ENCODE measurements at regions not wholly inside any gene's neighbourhood (a gene's known extent, or its start where the extent isn't known, plus 50 kb on each side); places are given as distances from the start of the nearest gene placed in this dataset.
A peak's percentile ranks its signal among the peaks of the same experiment; 100 is the strongest.

DNA sequence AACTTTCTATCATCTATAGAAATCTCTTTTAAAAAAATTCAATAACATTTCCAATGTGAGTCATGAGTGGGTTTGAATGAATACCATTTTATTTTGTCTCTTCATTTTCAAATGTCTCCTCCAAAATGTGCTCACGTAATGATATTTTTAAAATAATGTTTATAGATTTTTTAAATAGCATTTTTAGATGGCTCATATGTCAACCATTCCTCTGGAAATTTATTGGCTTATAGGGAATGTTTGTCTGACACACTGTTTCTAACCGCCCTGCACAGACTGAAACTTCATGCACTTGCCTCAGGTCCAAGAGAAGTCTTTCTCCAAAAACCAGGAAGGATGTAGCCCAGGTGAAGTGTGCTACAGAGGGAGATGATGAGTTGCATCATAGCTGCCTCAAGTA lies 88.8 kb upstream of the PLEKHG7 start:
- DNase-seq = no peak

- DNase-seq = no peak
Observed at GRCh38 chr12:92612611-92613010, 90.2 kb upstream of the PLEKHG7 start.

GRCh38 chr12:92608151-92609091 lies 94.4 kb upstream of the PLEKHG7 start:
- peak in 1 of 2 donors; percentile 48 for DNase-seq

- no peak for DNase-seq
Observed at GRCh38 chr12:92606956-92607355, 95.8 kb upstream of the PLEKHG7 start.

DNA sequence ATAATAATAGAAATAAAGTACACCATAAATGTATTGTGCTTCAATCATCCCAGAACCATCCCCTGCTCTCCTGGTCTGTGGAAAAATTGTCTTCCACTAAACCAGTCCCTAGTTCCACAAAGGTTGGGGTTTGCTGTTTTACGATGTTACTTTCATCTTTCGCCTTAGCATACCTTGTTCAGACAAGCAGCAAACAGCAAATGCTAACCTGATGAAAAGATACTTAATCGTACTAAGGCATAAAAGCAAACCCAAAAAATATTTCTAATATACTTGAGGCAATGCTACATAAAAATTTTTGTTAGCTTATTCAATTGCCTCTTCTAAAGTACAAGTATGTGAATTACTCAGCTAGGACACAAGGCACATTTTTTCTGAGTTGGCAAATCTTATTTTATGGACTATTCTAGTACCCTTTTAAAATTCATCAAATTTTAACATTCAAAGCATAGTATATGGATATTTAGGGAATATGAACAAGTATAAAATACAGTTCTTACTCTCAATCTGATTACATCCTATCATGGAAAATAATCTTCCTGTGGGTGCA lies 97.1 kb upstream of the PLEKHG7 start:
- DNase-seq = no peak

DNA sequence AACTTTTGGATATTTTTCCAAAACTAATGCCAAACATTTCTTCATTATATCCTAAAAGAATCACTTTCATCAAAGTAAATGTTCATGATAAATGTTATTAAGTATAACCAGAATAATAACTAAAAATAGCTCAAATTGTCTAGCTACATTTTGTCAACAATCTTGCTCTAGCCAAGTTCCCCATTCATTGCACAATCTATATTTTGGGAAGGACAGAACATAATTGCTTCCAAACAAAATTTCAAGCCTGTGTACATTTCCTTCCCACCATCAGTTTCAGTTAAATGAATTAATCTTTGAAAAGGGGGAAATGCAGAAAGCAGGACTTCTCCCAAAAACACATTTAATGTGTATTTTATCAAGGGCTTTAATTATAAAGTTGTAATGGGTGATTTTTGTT lies 98.0 kb upstream of the PLEKHG7 start:
- DNase-seq = no peak

DNA sequence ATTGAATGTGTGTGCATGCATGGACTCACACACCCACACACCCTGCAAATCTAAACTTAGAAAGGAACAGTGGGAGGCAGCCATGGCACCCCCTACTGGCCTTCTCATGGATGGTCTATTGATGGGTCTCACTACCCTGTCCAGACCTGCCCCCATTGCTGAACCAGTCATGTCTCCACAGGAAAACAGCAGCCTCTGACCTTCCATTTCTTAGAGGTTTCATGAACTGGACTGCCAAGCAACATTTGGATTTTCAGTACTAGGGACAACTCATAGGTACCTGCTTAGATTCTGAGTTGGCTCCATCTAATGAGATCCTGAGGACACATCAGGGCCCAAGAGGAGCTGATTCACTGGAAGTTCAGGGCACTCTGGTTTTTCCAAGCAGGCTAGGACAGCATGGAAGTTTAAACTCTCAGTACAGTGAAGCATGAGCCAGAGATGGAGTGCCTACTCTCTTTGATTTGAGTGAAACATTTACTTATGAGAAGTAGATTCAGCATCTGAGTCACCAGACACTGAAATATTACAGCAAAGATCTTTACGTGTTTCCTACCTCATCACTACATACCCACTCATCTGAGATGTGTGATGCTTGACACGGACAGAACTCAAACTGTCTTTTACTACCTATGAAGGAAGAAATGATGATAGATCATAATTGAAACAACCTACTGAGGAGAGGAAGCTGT lies 98.9 kb upstream of the PLEKHG7 start:
- DNase-seq = peak in 1 of 2 donors; percentile 19

DNA sequence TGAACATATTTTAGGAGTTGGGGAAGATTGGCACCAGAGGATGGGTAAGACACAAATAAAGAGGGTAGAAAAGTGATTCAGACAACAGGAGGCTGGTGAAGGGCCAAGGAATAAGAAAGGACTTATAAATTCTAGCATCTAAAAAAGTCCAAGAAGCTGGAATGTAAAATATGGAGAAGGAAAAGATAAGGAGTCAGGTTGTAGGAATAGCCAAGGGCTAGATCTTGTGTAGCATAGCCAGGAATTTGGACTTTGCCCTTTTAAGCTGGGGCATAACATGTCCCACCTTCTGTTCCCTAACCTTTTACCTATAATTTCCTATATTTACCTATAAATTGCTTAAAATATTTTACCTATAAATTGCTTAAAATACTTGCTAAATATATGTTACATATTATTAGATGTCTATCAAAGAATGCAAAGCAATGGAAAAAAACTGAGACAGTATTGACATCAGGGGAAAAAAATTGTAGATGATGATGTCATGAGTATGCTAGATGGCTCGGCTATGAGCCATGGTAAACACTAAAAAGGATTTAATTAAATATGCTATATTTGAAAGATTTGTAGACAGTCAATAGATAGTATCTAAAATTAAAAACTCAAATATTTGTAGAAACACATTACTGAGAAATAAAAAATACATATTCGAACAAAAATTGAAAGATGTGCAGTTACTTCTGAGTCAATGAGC lies 99.7 kb upstream of the PLEKHG7 start:
- no peak for DNase-seq

DNA sequence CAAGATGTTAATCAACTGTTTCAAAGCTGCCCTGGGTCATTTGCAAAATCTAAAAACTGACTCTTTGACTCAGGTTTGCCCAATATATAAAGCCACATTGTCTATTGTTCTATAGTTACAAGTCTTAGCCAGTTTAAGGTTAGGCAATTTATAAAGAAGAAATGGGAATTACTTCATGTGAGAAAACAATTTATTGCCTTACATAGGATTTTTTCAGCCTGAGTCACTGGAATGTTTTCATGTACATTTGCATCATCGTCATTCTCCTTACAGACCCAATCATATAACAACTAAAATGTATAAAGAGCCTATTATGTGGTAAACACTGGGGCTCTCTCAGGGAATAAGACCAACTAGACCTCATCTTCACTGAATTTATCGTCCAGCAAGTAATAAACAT lies 100.3 kb upstream of the PLEKHG7 start:
- no peak for DNase-seq

- DNase-seq = no peak
Observed at GRCh38 chr12:92601680-92602079, 101.1 kb upstream of the PLEKHG7 start.

- no peak for DNase-seq
Observed at GRCh38 chr12:92601176-92601575, 101.6 kb upstream of the PLEKHG7 start.

DNA sequence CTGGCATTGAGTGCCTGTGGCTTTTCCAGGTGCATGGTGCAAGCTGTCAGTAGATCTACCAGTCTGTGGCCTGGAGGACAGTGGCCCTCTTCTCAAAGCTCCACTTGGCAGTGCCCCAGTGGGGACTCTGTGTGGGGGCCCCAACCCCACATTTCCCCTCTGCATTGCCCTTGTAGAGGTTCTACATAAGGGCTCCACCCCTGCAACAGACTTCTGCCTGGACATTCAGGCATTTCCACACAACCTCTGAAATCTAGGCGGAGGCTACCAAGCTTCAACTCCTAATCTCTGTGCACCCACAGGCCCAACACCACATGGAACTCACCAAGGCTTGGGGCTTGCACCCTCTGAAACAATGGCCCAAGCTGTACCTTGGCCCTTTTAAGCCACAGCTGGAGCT lies 102.7 kb upstream of the PLEKHG7 start:
- DNase-seq = no peak

- no peak for DNase-seq
Observed at GRCh38 chr12:92597997-92598396, 104.8 kb upstream of the PLEKHG7 start.

DNA sequence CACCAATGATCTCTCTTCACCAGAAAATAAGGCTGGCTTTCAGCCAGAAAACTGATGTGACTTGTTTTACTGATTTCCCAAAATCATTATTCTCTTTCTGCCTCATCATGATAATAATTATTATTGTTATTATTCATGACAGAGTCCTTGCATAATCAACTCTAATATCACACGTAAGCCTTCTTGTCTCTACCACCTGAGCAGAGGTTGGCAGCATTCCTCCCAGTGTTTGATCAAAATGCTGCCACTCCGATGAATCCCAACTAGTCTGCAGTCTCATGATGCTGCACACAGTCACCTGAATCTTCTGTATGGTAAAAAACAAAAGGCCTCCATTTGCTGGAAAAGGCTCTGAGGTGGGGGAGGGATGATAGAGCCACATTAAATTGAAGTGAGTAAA lies 105.7 kb upstream of the PLEKHG7 start:
- DNase-seq = no peak

GRCh38 chr12:92596383-92596782 lies 106.4 kb upstream of the PLEKHG7 start:
- DNase-seq = no peak

DNA sequence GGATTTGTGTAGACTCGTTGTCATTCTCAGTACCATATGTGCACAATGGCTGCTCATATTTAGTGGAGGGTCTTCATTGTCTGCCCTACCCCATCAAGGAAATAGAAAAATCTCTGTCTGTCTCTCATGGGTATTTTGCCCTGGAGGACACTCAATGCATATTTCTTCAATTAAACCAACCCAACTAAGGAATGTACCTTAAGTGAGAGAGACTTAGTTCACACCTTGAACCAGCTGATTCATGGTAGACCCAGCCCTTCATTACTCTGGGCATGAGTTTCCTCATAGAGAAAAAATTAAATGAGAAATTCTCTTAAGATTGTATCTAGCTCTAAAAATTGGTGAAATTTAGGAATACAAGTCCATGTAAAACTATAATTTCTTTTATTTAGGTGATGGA lies 107.1 kb upstream of the PLEKHG7 start:
- no peak for DNase-seq

- DNase-seq = peak; percentile 95 to 96
Observed at GRCh38 chr12:92593734-92594402, 108.9 kb upstream of the PLEKHG7 start.

GRCh38 chr12:92585115-92585727 lies 117.6 kb upstream of the PLEKHG7 start:
- no peak for DNase-seq

- no peak for DNase-seq
Observed at GRCh38 chr12:92583910-92584309, 118.9 kb upstream of the PLEKHG7 start.

GRCh38 chr12:92582893-92583292 lies 119.9 kb upstream of the PLEKHG7 start:
- no peak for DNase-seq

DNA sequence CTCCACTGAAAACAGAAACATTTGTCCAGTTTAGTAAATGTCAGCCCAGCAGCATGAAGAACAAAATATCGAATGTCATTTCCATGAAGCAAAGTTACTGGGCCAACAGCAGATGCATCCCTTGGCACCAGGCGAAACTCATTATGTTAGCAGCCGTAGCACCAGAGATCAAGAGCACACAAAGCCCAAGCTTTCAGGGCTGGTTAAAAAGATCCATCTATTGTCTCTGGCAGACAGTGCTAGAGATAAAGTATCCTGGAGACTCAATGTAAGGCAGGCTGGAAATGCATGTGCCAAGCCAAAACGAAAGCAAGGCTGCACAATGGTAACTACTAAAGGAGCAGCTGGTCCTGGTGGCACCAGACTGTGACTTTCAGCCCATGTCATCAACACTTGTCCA lies 120.3 kb upstream of the PLEKHG7 start:
- DNase-seq = no peak

- DNase-seq = no peak
Observed at GRCh38 chr12:92581604-92582003, 121.2 kb upstream of the PLEKHG7 start.

All from CD4-positive, alpha-beta T cell treated with Interleukin-4 for 1 hour (primary cell).